Gastroesophageal sphincter (tissue), 4 donors: ENCODE measurements at regions not wholly inside any gene's neighbourhood (a gene's known extent, or its start where the extent isn't known, plus 50 kb on each side); places are given as distances from the start of the nearest gene placed in this dataset.
"Not testable (repeated sequence)": the region's sequence is repeated elsewhere in the genome, so short reads cannot be mapped to it uniquely, and the experiment has no call there.

Experiments used
- ATAC-seq: fragments of 150-250 bp; one replicate; pipeline ENCODE4 v1.9.1; 2016; ENCODE audit warnings: mild to moderate bottlenecking, moderate library complexity
- H3K27ac ChIP-seq, 4 donors: fragments of 200-600 bp; sonication (generic) in 3 of 4; 1 replicate in 3 of 4; 2 replicates in 1 of 4; pipeline ENCODE4 v1.5.1; 2016 to 2019
- H3K27me3 ChIP-seq: fragments of 200-600 bp; sonication (generic); one replicate; pipeline ENCODE4 v1.5.1; 2019
- H3K36me3 ChIP-seq, 2 donors: fragments of 200-600 bp; sonication (generic); one replicate each; pipeline ENCODE4 v1.5.1; 2019; ENCODE audit warnings: control low read depth in 1 of 2
- H3K4me1 ChIP-seq, 3 donors: fragments of 200-600 bp; sonication (generic); 1 replicate in 2 of 3; 2 replicates in 1 of 3; pipeline ENCODE4 v1.5.1; 2016 to 2019; ENCODE audit warnings: control low read depth in 2 of 3
- H3K4me3 ChIP-seq, 2 donors: fragments of 200-600 bp; sonication (generic); one replicate each; pipeline ENCODE4 v1.5.1; 2019; ENCODE audit warnings: mild to moderate bottlenecking in 1 of 2, moderate library complexity in 1 of 2
- H3K9me3 ChIP-seq, 3 donors: fragments of 200-600 bp; sonication (generic); one replicate each; pipeline ENCODE4 v1.5.1; 2017 to 2019; ENCODE audit warnings: control low read depth in 2 of 3
- CTCF ChIP-seq, 4 experiments: fragments of 200-600 bp in 2 of 4; fragments of 450-650 bp in 2 of 4; sonication (generic) in 1 of 4; IDR thresholded peaks; one replicate each; pipeline ENCODE4 v1.5.1; 2017 to 2019; ENCODE audit warnings: antibody characterized with exemption in 4 of 4, mild to moderate bottlenecking in 2 of 4, moderate library complexity in 2 of 4
- EP300 ChIP-seq: sonication (generic); formaldehyde crosslinking; IDR thresholded peaks from one replicate; pipeline ENCODE4 v1.6.1; 2017; ENCODE audit warnings: antibody characterized with exemption, mild to moderate bottlenecking
- POLR2A ChIP-seq, 2 donors: fragments of 450-650 bp; IDR thresholded peaks; one replicate each; pipeline ENCODE4 v1.6.1; 2017; ENCODE audit warnings: antibody characterized with exemption in 2 of 2, mild to moderate bottlenecking in 2 of 2, moderate library complexity in 1 of 2
- POLR2AphosphoS5 ChIP-seq: sonication (generic); formaldehyde crosslinking; IDR thresholded peaks from one replicate; pipeline ENCODE4 v1.6.1; 2017; ENCODE audit warnings: antibody characterized with exemption
- WGBS, 2 donors: methylation state at CpG; one replicate each; pipeline ENCODE4 v1.1.5; 2018; ENCODE audit warnings: low coverage in 1 of 2; 5-methylcytosine and 5-hydroxymethylcytosine counted together

DNA sequence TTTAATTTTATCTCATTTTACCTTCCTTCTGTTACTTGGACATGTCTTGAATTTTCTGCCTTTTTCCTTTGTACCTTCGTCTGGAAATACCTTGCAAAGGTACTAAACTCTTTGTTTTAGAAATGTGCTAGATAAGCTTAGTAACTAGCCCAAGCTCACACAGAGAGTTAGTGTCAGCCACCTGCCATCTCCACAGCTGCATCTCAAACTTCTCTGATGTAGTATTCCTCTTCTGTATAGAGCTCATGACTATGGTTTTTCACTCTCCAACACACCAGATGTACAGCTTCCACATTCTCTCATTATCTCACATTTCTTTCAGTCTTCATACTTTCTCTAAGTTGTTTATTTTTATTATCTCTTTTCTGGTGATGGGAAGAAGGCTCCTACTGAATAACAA is 516.6 kb upstream of the ROBO2 start:
- no peak for ATAC-seq
- TF ChIP-seq POLR2A (IDR thresholded peaks at IDR 0.05) (no peak), CTCF (IDR thresholded peaks at IDR 0.05) (no peak), EP300 (no peak), POLR2AphosphoS5 (no peak)
- 38 to 56% methylated on average over 1 of the region's 1 CpG for WGBS, 2 donors

GRCh38 chr3:76525726-76526125 is 514.2 kb upstream of the ROBO2 start:
- Histone ChIP-seq H3K4me1 (no peaks in the 10 kb centered on the region), H3K9me3 (no peaks in the 10 kb centered on the region), H3K27ac (no peak overlapping the region), H3K27me3 (no peaks in the 10 kb centered on the region), H3K36me3 (no peaks in the 10 kb centered on the region), H3K4me3 (no peak overlapping the region)
- 75 to 86% methylated on average over 1 to 2 of the region's 2 CpGs for WGBS, 2 donors
- no peak for TF ChIP-seq EP300
- no peak for TF ChIP-seq POLR2AphosphoS5
- no peak for TF ChIP-seq POLR2A (IDR thresholded peaks at IDR 0.05)
- no peak for TF ChIP-seq CTCF (IDR thresholded peaks at IDR 0.05)
- ATAC-seq: no peak

More for the DNA sequence above, 516.6 kb upstream of the ROBO2 start:
- no peaks in the 10 kb centered on the region for H3K27me3 ChIP-seq
- no peak overlapping the region for H3K4me3 ChIP-seq
- H3K9me3 ChIP-seq: no peaks in the 10 kb centered on the region
- H3K4me1 ChIP-seq: no peaks in the 10 kb centered on the region
- H3K36me3 ChIP-seq: no peaks in the 10 kb centered on the region
- H3K27ac ChIP-seq: no peak overlapping the region

DNA sequence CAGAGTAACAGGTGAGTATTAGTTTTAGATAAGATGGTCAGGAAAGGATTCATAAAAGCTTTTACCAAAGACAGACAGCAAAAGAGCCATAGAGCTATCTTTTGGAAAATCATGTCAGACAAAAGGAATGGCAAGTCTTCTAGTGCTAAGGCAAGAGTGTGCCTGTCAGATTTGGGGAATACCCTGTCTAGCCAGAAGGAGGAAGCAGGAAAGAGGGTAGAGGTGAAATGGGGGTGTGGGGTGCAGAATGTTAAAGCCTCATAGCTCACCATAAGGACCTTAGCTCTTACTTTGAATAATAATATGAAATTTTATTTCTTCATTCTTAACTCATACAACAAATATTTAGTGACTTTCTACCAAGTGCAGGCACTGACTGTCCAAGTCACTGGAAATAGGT is 512.1 kb upstream of the ROBO2 start:
- no peaks in the 10 kb centered on the region for H3K4me1 ChIP-seq
- H3K36me3 ChIP-seq: no peaks in the 10 kb centered on the region
- no peaks in the 10 kb centered on the region for H3K9me3 ChIP-seq
- TF ChIP-seq EP300 (no peak), CTCF (IDR thresholded peaks at IDR 0.05) (no peak), POLR2A (IDR thresholded peaks at IDR 0.05) (no peak), POLR2AphosphoS5 (no peak)
- no peak overlapping the region for H3K27ac ChIP-seq
- no peaks in the 10 kb centered on the region for H3K27me3 ChIP-seq
- no peak overlapping the region for H3K4me3 ChIP-seq
- ATAC-seq: no peak

DNA sequence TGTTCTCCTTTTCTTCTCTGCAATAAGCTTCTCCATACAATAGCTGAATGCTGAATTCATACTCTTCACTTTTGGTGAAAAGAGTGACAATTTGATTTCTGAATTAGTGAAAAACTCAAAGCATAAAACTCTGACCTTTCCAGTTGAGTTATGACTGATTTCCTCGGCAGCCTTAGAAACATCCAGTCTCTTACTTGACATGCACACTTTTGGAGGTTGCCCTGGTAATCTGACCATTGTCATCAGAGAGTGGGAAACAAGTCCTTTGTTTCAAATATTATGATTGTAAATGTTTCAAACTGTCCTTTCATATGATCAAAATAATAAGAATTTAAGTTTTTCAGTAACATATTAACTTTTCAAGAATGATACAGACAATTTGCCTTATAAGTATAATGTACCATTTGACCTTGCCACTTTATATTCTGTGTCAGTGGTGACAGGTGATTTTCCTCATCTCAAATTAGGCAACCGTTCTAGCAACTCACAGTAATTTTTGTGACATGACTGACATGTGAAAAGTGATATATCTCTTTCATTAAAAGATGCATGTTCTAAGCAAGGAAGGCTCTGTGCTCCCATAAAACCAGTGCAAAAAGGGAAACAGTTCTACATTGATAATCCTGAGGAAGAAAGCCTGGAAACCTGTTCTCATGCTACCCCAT is 507.6 kb upstream of the ROBO2 start:
- Histone ChIP-seq H3K27me3 (no peaks in the 10 kb centered on the region), H3K27ac (no peak overlapping the region), H3K4me3 (no peak overlapping the region), H3K4me1 (no peaks in the 10 kb centered on the region), H3K9me3 (no peaks in the 10 kb centered on the region), H3K36me3 (no peaks in the 10 kb centered on the region)
- no peak for ATAC-seq
- WGBS, 2 donors: 28 to 43% methylated on average over 2 of the region's 2 CpGs
- TF ChIP-seq POLR2A (IDR thresholded peaks at IDR 0.05): no peak
- no peak for TF ChIP-seq CTCF (IDR thresholded peaks at IDR 0.05)
- TF ChIP-seq POLR2AphosphoS5: no peak
- TF ChIP-seq EP300: no peak

GRCh38 chr3:76533710-76534109 is 506.2 kb upstream of the ROBO2 start:
- not testable (repeated sequence) for H3K36me3 ChIP-seq, H3K9me3 ChIP-seq, H3K4me3 ChIP-seq, H3K4me1 ChIP-seq, ATAC-seq, H3K27me3 ChIP-seq, H3K27ac ChIP-seq
- 64 to 69% methylated on average over 4 of the region's 4 CpGs for WGBS, 2 donors

- H3K27ac ChIP-seq, H3K9me3 ChIP-seq, ATAC-seq, H3K4me3 ChIP-seq, H3K36me3 ChIP-seq, H3K4me1 ChIP-seq, H3K27me3 ChIP-seq: not testable (repeated sequence)
- WGBS, 2 donors: 83 to 86% methylated on average over 1 of the region's 3 CpGs
Measured at GRCh38 chr3:76537857-76538256, 502.0 kb upstream of the ROBO2 start.
